MM.1S (cell line): ENCODE measurements at regions not wholly inside any gene's neighbourhood (a gene's known extent, or its start where the extent isn't known, plus 50 kb on each side); places are given as distances from the start of the nearest gene placed in this dataset.

Source experiments
- CTCF ChIP-seq: fragments of 300-600 bp; sonication (generic); IDR thresholded peaks from 2 replicates; pipeline ENCODE4 v1.5.1; 2016; ENCODE audit warnings: antibody characterized with exemption, low read length, mixed read lengths
- EZH2 ChIP-seq: fragments of 300-600 bp; sonication (generic); optimal IDR thresholded peaks from 2 replicates; pipeline ENCODE3; 2017; ENCODE audit warnings: low read depth, mild to moderate bottlenecking, antibody characterized with exemption, low read length, mixed read lengths

- no peak for TF ChIP-seq CTCF
- TF ChIP-seq EZH2 = no peak
Observed at GRCh38 chr2:228658998-228659397, 477.5 kb upstream of the SPHKAP start.
